Tibial artery (tissue), 4 donors: ENCODE measurements at regions not wholly inside any gene's neighbourhood (a gene's known extent, or its start where the extent isn't known, plus 50 kb on each side); places are given as distances from the start of the nearest gene placed in this dataset.
A peak's percentile ranks its signal among the peaks of the same experiment; 100 is the strongest.

ENCODE experiments used
- DNase-seq, 2 donors: peaks; one replicate each; pipeline ENCODE4 v3.0.0-alpha.2; 2019
- H3K27ac ChIP-seq, 2 donors: fragments of 200-600 bp; sonication (generic) in 1 of 2; 1 replicate in 1 of 2; 2 replicates in 1 of 2; pipeline ENCODE4 v1.5.1; 2018 to 2019; ENCODE audit warnings: mild to moderate bottlenecking in 1 of 2
- H3K27me3 ChIP-seq, 2 donors: fragments of 200-600 bp; sonication (generic) in 1 of 2; one replicate each; pipeline versions ENCODE4 v1.5.1 to v1.6.0; 2016 to 2019
- H3K36me3 ChIP-seq, 3 donors: fragments of 200-600 bp; sonication (generic) in 2 of 3; one replicate each; pipeline ENCODE4 v1.5.1; 2016 to 2019; ENCODE audit warnings: mild to moderate bottlenecking in 2 of 3
- H3K4me1 ChIP-seq, 4 donors: fragments of 200-600 bp; sonication (generic) in 2 of 4; 1 replicate in 3 of 4; 2 replicates in 1 of 4; pipeline ENCODE4 v1.5.1; 2016 to 2019
- H3K4me3 ChIP-seq, 2 donors: fragments of 200-600 bp; sonication (generic) in 1 of 2; 1 replicate in 1 of 2; 2 replicates in 1 of 2; pipeline ENCODE4 v1.5.1; 2018 to 2019; ENCODE audit warnings: mild to moderate bottlenecking in 2 of 2
- H3K9me3 ChIP-seq, 3 donors: fragments of 200-600 bp; sonication (generic) in 1 of 3; one replicate each; pipeline ENCODE4 v1.5.1; 2016 to 2019
- CTCF ChIP-seq, 2 experiments: fragments of 200-600 bp in 1 of 2; fragments of 450-650 bp in 1 of 2; IDR thresholded peaks; one replicate each; pipeline ENCODE4 v1.5.1; 2017 to 2019; ENCODE audit warnings: antibody characterized with exemption in 2 of 2, mild to moderate bottlenecking in 1 of 2, moderate library complexity in 1 of 2
- intact Hi-C: fragments of 100-400 bp; cut with DNase I; formaldehyde crosslinking; loops from one replicate; pipeline ENCODE4 v1.15.0; 2023; ENCODE audit warnings: low total_unique reads

GRCh38 chr3:127132876-127133275, 60.1 kb upstream of the PRR23E start:
- no peaks in the 10 kb centered on the region for H3K36me3 ChIP-seq
- peaks cover 0 to 22% (median 16%) of the 10 kb centered on the region in 4 donors for H3K4me1 ChIP-seq
- no peak overlapping the region for H3K27ac ChIP-seq
- peaks cover 0 to 37% of the 10 kb centered on the region in 2 donors for H3K27me3 ChIP-seq
- intact Hi-C loops: no loop called here
- no peak for DNase-seq
- no peak overlapping the region for H3K4me3 ChIP-seq
- H3K9me3 ChIP-seq: no peaks in the 10 kb centered on the region
- TF ChIP-seq CTCF (IDR thresholded peaks at IDR 0.05): no peak

- Histone ChIP-seq H3K27ac (no peak overlapping the region), H3K27me3 (peaks cover 0 to 37% of the 10 kb centered on the region in 2 donors), H3K9me3 (no peaks in the 10 kb centered on the region), H3K36me3 (no peaks in the 10 kb centered on the region), H3K4me1 (peaks cover 0 to 31% (median 23%) of the 10 kb centered on the region in 4 donors), H3K4me3 (no peak overlapping the region)
- no peak for TF ChIP-seq CTCF (IDR thresholded peaks at IDR 0.05)
- peak in 1 of 2 donors; percentile 53 for DNase-seq
- intact Hi-C loops: no loop called here
These were observed 59.0 kb upstream of the PRR23E start for GRCh38 chr3:127133971-127134370.

GRCh38 chr3:127134466-127134865, 58.5 kb upstream of the PRR23E start:
- no peak for TF ChIP-seq CTCF (IDR thresholded peaks at IDR 0.05)
- peaks cover 0 to 31% (median 23%) of the 10 kb centered on the region in 4 donors for H3K4me1 ChIP-seq
- no peaks in the 10 kb centered on the region for H3K9me3 ChIP-seq
- no peaks in the 10 kb centered on the region for H3K36me3 ChIP-seq
- intact Hi-C loops: no loop called here
- no peak overlapping the region for H3K4me3 ChIP-seq
- H3K27me3 ChIP-seq: peaks cover 0 to 37% of the 10 kb centered on the region in 2 donors
- DNase-seq: peak in 1 of 2 donors; percentile 58
- no peak overlapping the region for H3K27ac ChIP-seq

- Histone ChIP-seq H3K27ac (no peak overlapping the region), H3K4me1 (peaks cover 0 to 31% (median 23%) of the 10 kb centered on the region in 4 donors), H3K9me3 (no peaks in the 10 kb centered on the region), H3K27me3 (peaks cover 0 to 37% of the 10 kb centered on the region in 2 donors), H3K36me3 (no peaks in the 10 kb centered on the region), H3K4me3 (peak overlapping the region; percentile 39 to 46)
- intact Hi-C loops: no loop called here
- no peak for DNase-seq
- TF ChIP-seq CTCF (IDR thresholded peaks at IDR 0.05): no peak
These were observed 58.1 kb upstream of the PRR23E start for GRCh38 chr3:127134887-127135240.

- DNase-seq: peak in 1 of 2 donors; percentile 64
- Histone ChIP-seq H3K27ac (peak overlapping the region in 1 of 2 donors; percentile 36), H3K9me3 (no peaks in the 10 kb centered on the region), H3K27me3 (peaks cover 0 to 37% of the 10 kb centered on the region in 2 donors), H3K4me1 (peaks cover 0 to 31% (median 23%) of the 10 kb centered on the region in 4 donors), H3K36me3 (no peaks in the 10 kb centered on the region), H3K4me3 (peak overlapping the region; percentile 39 to 46)
- intact Hi-C loops: no loop called here
- no peak for TF ChIP-seq CTCF (IDR thresholded peaks at IDR 0.05)
These were observed 57.5 kb upstream of the PRR23E start for GRCh38 chr3:127135241-127136023.
